B cell (primary cell): ENCODE measurements at regions not wholly inside any gene's neighbourhood (a gene's known extent, or its start where the extent isn't known, plus 50 kb on each side); places are given as distances from the start of the nearest gene placed in this dataset.

Experiments used
- EZH2 ChIP-seq: IDR thresholded peaks from 2 replicates; pipeline ENCODE4 v1.6.1; 2012; ENCODE audit warnings: borderline replicate concordance, low read depth, mild to moderate bottlenecking, moderate library complexity, low read length; ENCODE audit not compliant: insufficient read depth, poor library complexity, severe bottlenecking
- TF ChIP-seq, protein P1 (sequence below): fragments of 200-600 bp; IDR thresholded peaks from one replicate; pipeline ENCODE4 v1.8.0; 2022; ENCODE audit warnings: antibody characterized with exemption, mild to moderate bottlenecking

DNA sequence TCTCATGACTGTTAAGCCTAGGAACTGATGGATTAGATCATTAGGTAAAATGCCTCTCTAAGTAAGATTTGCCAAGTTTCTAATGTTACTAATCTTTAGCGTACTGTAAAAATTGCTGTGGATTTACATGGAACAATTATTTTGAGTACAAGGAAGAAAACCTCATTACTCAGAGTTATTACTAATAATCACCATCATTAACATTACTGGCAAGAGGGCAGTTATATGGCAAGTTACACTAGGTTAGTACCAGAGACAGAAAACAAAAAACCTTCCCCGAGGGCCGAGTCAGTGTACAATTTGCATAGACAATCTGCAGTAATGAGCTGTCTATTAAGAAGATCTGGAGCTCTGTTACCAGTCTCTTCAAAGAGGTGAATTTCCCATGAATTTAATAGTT, 775.6 kb downstream of the GATA3 start:
- TF ChIP-seq, protein P1, sequence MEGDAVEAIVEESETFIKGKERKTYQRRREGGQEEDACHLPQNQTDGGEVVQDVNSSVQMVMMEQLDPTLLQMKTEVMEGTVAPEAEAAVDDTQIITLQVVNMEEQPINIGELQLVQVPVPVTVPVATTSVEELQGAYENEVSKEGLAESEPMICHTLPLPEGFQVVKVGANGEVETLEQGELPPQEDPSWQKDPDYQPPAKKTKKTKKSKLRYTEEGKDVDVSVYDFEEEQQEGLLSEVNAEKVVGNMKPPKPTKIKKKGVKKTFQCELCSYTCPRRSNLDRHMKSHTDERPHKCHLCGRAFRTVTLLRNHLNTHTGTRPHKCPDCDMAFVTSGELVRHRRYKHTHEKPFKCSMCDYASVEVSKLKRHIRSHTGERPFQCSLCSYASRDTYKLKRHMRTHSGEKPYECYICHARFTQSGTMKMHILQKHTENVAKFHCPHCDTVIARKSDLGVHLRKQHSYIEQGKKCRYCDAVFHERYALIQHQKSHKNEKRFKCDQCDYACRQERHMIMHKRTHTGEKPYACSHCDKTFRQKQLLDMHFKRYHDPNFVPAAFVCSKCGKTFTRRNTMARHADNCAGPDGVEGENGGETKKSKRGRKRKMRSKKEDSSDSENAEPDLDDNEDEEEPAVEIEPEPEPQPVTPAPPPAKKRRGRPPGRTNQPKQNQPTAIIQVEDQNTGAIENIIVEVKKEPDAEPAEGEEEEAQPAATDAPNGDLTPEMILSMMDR = no peak
- no peak for TF ChIP-seq EZH2
